ENCODE measurements at regions not wholly inside any gene's neighbourhood (a gene's known extent, or its start where the extent isn't known, plus 50 kb on each side); places are given as distances from the start of the nearest gene placed in this dataset.

DNA sequence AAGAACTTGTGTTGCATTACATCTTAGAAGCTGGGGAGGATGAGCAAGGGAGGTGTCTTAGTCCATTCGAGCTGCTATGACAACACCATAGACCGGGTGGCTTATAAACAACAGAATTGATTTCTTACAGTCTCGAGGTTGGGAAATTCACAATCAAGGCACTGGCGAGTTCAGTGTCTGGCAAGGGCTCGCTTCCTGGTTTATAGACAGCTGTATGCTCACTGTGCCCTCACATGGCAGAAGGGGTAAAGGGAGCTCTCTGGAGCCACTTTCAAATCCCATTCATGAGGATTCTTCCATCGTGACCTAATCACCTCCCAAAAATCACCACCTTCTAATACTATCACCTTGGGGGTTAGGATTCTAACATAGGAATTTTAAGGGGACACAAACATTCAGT, 150.0 kb upstream of the NECTIN1 start:
- H3K36me3 ChIP-seq, result no peaks in the 10 kb centered on the region
- no peak overlapping the region for H3K4me3 ChIP-seq
- no peaks in the 10 kb centered on the region for H3K9me3 ChIP-seq
- no peak for DNase-seq
- no peaks in the 10 kb centered on the region; the same call in 1 of the 2 replicates for H3K27me3 ChIP-seq

GRCh38 chr11:119876841-119877240, 147.8 kb upstream of the NECTIN1 start:
- Histone ChIP-seq H3K27me3 (peaks cover under 1% of the 10 kb centered on the region), H3K36me3 (no peaks in the 10 kb centered on the region), H3K4me3 (no peak overlapping the region), H3K9me3 (no peaks in the 10 kb centered on the region)
- no peak for DNase-seq

DNA sequence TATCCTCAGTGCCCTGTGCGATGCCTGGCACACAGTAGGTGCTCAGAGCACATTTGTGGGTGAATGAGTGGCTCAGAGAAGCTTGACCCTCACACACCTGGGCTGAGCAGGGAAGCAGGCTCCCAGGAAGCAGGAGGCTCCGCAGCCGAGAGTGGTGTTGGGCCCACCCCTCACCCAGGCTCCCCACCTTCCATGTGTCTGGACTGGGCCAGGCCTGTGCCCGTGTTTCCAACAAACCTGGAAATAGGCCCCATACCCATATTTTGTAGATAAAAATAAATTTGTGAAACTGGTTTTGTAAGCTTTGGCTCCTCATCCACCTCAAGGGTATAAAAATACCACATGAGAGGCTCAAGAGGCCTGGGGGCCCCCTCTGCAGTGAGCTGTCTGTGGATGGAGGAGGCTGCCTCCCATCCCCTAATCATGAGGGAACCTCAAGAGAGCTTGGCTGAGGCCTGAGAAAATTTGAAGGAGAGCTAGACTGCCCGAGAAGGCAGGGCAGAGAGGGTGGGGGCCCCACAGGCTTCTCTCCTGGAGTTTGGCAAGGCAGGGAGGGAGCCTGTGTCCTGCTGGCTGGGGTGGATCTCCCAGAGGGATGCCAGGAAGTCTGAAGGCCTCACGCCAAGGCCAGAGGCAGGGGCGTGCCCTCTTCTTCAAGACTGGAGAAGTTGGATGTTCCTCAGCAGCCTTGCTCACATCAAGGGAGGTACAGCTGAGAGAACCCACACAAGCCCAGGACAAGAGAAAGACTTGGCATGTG, 147.0 kb upstream of the NECTIN1 start:
- Histone ChIP-seq H3K27me3 (peaks cover 5% of the 10 kb centered on the region), H3K4me3 (no peak overlapping the region), H3K36me3 (no peaks in the 10 kb centered on the region), H3K9me3 (no peaks in the 10 kb centered on the region)
- peak; percentile 65 for DNase-seq

DNA sequence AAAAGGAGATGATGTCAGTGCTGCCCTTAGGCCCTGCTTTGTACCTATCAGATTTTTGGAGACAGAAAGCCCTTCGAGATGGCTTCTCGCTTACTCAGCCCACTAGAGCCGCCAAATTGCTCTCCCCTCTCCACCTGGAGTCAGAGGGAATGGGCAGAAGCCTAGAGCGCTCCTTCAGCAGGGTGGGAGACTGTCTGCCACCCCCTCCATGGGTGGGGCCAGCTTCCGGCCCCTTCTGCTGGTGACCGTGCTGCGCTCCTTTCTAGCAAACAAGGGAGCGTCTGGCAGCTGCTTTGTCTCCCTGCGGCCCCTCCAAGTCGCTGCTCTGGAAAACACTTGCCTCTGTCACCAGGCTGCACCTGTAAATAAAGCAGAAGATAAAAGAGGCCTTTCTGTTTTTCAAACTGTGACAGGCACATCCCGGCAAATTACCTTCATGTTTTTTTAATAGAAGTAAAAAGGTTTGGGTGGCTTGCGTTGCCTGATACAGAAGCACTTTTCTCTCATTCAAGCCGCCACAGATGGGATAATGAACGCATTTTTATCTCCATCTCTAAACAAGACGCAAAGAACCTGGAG, 145.7 kb upstream of the NECTIN1 start:
- Histone ChIP-seq H3K27me3 (peaks cover 7% of the 10 kb centered on the region), H3K4me3 (no peak overlapping the region), H3K9me3 (no peaks in the 10 kb centered on the region), H3K36me3 (no peaks in the 10 kb centered on the region)
- DNase-seq, result no peak

- Histone ChIP-seq H3K27me3 (peaks cover 7% of the 10 kb centered on the region), H3K36me3 (no peaks in the 10 kb centered on the region), H3K9me3 (no peaks in the 10 kb centered on the region), H3K4me3 (no peak overlapping the region)
- no peak for DNase-seq
Measured at GRCh38 chr11:119873761-119874421, 144.9 kb upstream of the NECTIN1 start.

DNA sequence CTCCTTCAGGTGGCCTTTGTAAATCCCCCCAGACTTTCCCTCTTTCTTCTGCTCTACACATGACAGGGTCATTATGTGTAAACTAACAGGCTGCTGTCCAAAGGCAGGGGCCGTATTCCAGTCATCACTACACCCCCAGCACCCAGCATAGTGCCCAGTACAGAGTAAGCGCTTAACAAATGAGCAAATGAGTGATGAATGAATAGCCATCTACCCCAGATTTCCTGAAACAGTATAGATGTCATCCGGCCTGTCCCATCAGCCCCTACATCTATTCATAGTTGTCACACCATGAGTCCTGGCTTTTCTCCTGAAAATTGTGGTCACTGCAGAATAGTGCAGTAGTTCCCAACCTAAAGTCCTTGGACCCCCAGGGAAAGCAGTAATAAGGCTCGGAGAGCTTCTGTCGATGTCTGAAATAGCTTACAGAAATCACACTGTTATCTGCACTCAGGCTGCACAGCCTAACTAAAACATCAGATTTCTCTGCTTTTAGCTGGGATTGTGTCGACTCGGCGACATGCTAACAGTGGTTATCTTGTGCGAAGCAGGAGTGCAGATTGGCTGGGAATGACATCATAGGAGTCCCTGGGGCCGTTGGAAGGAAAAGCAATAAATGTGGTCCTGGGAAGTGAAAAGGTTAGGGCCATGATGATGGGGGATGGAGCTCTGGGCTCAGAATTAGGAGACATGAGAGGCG, 143.8 kb upstream of the NECTIN1 start:
- Histone ChIP-seq H3K4me3 (no peak overlapping the region), H3K9me3 (no peaks in the 10 kb centered on the region), H3K36me3 (no peaks in the 10 kb centered on the region), H3K27me3 (peaks cover 16% of the 10 kb centered on the region)
- DNase-seq, result no peak

DNA sequence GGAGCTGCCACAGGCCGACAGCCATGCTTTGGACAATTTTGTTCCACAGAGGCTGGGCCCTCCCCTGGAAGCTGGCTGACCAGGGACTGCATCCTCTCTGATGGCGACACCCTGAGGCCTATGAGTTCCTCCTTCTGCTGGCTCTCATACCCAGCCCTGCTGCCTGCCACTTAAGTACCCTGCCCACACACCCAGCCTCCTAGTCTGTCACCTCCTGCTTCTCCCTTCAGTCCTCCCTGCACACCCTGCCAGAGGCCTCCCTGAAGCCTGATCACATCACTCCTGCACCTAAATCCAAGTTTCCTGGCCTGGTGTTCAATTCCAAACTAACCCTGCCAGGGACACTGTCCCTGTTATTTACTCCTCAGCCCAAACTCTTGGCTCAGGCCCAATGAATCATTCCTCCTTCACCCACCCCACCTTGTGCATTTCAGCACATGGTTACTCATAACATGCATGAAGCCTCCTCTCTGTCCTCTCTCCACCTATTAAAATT, 136.7 kb upstream of the NECTIN1 start:
- Histone ChIP-seq H3K27me3 (peaks cover 9% of the 10 kb centered on the region), H3K36me3 (no peaks in the 10 kb centered on the region), H3K9me3 (no peaks in the 10 kb centered on the region; the same call in 1 of the 2 replicates), H3K4me3 (no peak overlapping the region)
- peak; percentile 74 for DNase-seq

DNA sequence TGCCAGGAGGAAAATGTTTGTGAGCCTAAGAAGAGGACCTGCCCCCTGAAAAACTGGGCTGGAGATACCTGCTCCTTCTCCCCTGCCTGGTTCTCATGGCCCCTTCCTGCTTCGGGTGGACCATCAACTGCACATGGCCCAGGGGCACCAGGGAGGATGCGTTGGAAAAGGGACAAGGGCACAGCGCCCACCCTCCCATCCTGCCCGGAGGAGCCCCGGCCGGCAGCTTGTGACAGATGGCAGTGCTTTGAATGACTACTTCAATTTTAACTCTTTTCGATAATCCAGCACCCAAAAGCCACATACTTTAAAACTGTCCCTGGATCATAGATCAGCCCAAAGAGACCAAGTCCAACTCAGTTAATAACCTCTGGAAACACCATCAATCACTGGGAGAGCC, 135.8 kb upstream of the NECTIN1 start:
- peaks cover 9% of the 10 kb centered on the region for H3K27me3 ChIP-seq

DNA sequence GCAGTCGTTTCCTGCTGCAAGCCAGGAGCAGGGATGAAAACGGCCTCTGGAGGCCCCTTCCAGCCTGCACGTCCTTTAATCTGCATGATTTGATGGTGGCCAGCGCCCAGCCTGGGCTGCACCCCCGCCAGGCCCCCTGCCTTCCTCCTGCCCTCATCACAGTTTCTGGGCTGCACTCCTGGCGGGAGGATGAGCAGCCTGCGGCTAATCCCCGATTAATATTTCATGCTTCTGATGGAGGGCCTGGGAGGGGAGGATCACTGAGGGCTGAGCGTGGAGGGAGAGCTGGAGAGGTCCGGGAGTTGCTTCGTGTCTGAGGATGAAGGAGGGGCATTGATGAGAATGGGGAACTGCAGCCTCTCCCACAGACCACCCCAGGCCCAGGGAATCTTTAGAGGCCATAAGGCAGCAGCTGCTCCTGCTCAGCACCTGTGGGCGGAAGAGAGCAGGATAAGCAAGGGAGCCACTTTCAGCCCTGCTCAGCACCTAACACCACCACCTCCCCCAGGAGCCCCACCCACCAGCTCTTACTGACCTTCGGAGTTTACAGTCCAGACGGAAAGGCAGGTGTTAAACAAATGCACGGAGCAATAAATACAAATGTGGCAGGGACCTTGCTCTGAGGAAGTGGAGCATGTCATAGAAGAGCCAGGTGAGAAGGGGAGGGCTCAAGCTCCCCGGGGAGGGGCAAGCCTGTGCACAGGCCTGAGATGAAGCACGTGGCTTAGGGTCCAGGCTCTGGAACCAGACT, 135.0 kb upstream of the NECTIN1 start:
- Histone ChIP-seq H3K4me3 (no peak overlapping the region), H3K36me3 (no peaks in the 10 kb centered on the region), H3K27me3 (peaks cover 9% of the 10 kb centered on the region), H3K9me3 (no peaks in the 10 kb centered on the region; the same call in 1 of the 2 replicates)
- DNase-seq, result no peak

More for the DNA sequence above, 135.8 kb upstream of the NECTIN1 start:
- H3K36me3 ChIP-seq, result no peaks in the 10 kb centered on the region
- no peaks in the 10 kb centered on the region; the same call in 1 of the 2 replicates for H3K9me3 ChIP-seq
- no peak overlapping the region for H3K4me3 ChIP-seq
- DNase-seq, result no peak

DNA sequence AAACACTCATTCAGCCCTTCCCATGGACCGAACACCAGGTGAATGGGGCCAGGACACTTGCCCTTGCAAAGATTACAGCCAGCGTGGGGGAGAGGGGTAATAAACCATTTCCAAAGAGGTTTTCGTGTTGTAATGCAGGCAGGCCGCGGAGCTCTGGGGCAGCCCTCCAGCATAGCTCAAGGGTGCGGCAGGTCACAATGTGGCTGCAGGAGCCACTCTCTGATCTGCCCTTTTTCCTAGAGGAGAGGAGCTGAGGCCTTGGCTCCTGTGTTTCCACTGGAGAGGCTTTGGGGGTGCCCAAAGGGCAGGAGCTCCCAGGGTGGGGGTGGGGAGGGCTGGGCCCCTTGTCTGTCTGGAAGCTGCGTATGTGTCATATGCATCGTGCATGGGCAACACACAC, 134.2 kb upstream of the NECTIN1 start:
- H3K4me3 ChIP-seq, result no peak overlapping the region
- no peaks in the 10 kb centered on the region for H3K36me3 ChIP-seq
- DNase-seq, result no peak
- H3K9me3 ChIP-seq, result no peaks in the 10 kb centered on the region; the same call in 1 of the 2 replicates
- peaks cover 2% of the 10 kb centered on the region; the same call in 1 of the 2 replicates for H3K27me3 ChIP-seq

DNA sequence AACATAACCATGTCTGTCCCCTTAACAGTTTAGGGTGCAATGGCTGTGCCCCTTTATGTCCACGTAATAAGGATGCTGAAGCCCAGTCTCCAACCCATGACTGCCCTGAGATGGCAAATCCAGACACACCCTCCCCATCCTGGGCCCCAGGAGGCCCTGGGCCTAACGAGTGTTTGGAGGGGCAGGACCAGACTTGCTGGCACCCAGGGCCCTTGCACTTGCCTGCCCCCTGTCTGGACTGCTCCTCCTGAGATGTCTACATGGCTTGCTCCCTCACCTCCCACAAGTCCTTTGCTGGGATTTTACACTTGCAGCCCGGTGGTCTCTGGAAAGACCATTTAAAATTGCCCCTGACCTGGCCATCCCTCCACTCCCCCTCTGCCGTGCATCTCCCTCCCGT, 132.2 kb upstream of the NECTIN1 start:
- Histone ChIP-seq H3K27me3 (no peaks in the 10 kb centered on the region), H3K4me3 (no peak overlapping the region), H3K36me3 (no peaks in the 10 kb centered on the region), H3K9me3 (no peaks in the 10 kb centered on the region)
- no peak for DNase-seq

- DNase-seq, result no peak
- Histone ChIP-seq H3K27me3 (no peaks in the 10 kb centered on the region), H3K4me3 (no peak overlapping the region), H3K36me3 (no peaks in the 10 kb centered on the region), H3K9me3 (no peaks in the 10 kb centered on the region)
Measured at GRCh38 chr11:119860561-119861094, 131.6 kb upstream of the NECTIN1 start.

GRCh38 chr11:119859684-119860083, 130.7 kb upstream of the NECTIN1 start:
- Histone ChIP-seq H3K4me3 (no peak overlapping the region), H3K27me3 (no peaks in the 10 kb centered on the region), H3K36me3 (no peaks in the 10 kb centered on the region), H3K9me3 (no peaks in the 10 kb centered on the region)
- no peak for DNase-seq

- Histone ChIP-seq H3K4me3 (no peak overlapping the region), H3K36me3 (no peaks in the 10 kb centered on the region), H3K27me3 (no peaks in the 10 kb centered on the region), H3K9me3 (no peaks in the 10 kb centered on the region)
- no peak for DNase-seq
Measured at GRCh38 chr11:119858288-119858687, 129.3 kb upstream of the NECTIN1 start.

GRCh38 chr11:119856681-119857485, 127.9 kb upstream of the NECTIN1 start:
- Histone ChIP-seq H3K4me3 (no peak overlapping the region), H3K9me3 (no peaks in the 10 kb centered on the region), H3K27me3 (no peaks in the 10 kb centered on the region), H3K36me3 (no peaks in the 10 kb centered on the region)
- no peak for DNase-seq
